B cell (primary cell): ENCODE measurements at regions not wholly inside any gene's neighbourhood (a gene's known extent, or its start where the extent isn't known, plus 50 kb on each side); places are given as distances from the start of the nearest gene placed in this dataset.

Source experiments
- ATAC-seq: fragments of 200-7000 bp; cut with Tn5 transposase; one replicate; pipeline ENCODE4 v1.10.0; 2021; ENCODE audit warnings: low read depth, mild to moderate bottlenecking, moderate number of reproducible peaks, moderate library complexity
- CTCF ChIA-PET: fragments of 350-600 bp; sonication (Branson Sonifier 250); formaldehyde crosslinking; loops from one replicate; lab custom pipeline; 2021; ENCODE audit warnings: antibody characterized with exemption, inconsistent platforms; lab: Charles Lee
- POLR2A ChIA-PET: fragments of 350-600 bp; sonication (Branson Sonifier 250); formaldehyde crosslinking; loops from one replicate; lab custom pipeline; 2021; ENCODE audit warnings: antibody characterized with exemption; lab: Charles Lee
- DNase-seq: peaks from one replicate; pipeline ENCODE4 v3.0.0; 2013
- H2AFZ ChIP-seq: 2 replicates; pipeline ENCODE4 v1.6.1; 2012; ENCODE audit warnings: mild to moderate bottlenecking, low read depth, low read length; ENCODE audit not compliant: insufficient read depth, poor library complexity, severe bottlenecking
- H3K27ac ChIP-seq, 2 donors: 1 replicate in 1 of 2; 2 replicates in 1 of 2; pipeline ENCODE4 v1.5.1; 2012 to 2013; ENCODE audit warnings: low read length in 2 of 2, mild to moderate bottlenecking in 2 of 2, moderate library complexity in 1 of 2
- H3K27me3 ChIP-seq, 4 experiments: fragments of 200-600 bp in 1 of 4; sonication (generic) in 1 of 4; replicated peaks in 1 of 4; 1 replicate in 2 of 4; 2 replicates in 2 of 4; pipeline versions ENCODE4 v1.6.1 to v1.7.0; 2013 to 2016; ENCODE audit warnings: low read length in 3 of 4, mild to moderate bottlenecking in 2 of 4, mixed read lengths in 1 of 4, moderate library complexity in 1 of 4; ENCODE audit not compliant: insufficient read depth in 4 of 4, control insufficient read depth in 3 of 4; ENCODE audit errors: control extremely low read depth in 1 of 4
- H3K36me3 ChIP-seq, 2 experiments: replicated peaks in 1 of 2; 1 replicate in 1 of 2; 2 replicates in 1 of 2; pipeline versions ENCODE4 v1.6.1 to v1.7.1; 2013; ENCODE audit warnings: low read length in 1 of 2; ENCODE audit not compliant: insufficient read depth in 2 of 2, control insufficient read depth in 1 of 2; ENCODE audit errors: control extremely low read depth in 1 of 2, extremely low read depth in 1 of 2
- H3K4me1 ChIP-seq, 2 donors: fragments of 200-600 bp in 1 of 2; sonication (generic) in 1 of 2; 1 replicate in 1 of 2; 2 replicates in 1 of 2; pipeline versions ENCODE4 v1.5.1 to v1.6.1; 2013 to 2017; ENCODE audit warnings: low read length in 2 of 2; ENCODE audit not compliant: control insufficient read depth in 2 of 2, insufficient read depth in 2 of 2
- H3K4me2 ChIP-seq: replicated peaks from 2 replicates; pipeline ENCODE3; 2012; ENCODE audit warnings: mild to moderate bottlenecking, low read depth, low read length; ENCODE audit not compliant: poor library complexity, severe bottlenecking
- H3K4me3 ChIP-seq, 5 experiments: fragments of 200-600 bp in 1 of 5; sonication (generic) in 1 of 5; 1 replicate in 3 of 5; 2 replicates in 2 of 5; pipeline versions ENCODE4 v1.5.1 to v1.7.0; 2011 to 2016; ENCODE audit warnings: low read length in 4 of 5, mild to moderate bottlenecking in 4 of 5, low read depth in 2 of 5, control low read depth in 1 of 5, moderate library complexity in 1 of 5; ENCODE audit not compliant: insufficient read depth in 1 of 5; ENCODE audit errors: control extremely low read depth in 1 of 5, extremely low read depth in 1 of 5
- H3K79me2 ChIP-seq: fragments of 200-600 bp; sonication (generic); one replicate; pipeline ENCODE4 v1.6.0; 2016; ENCODE audit warnings: low read length; ENCODE audit not compliant: control insufficient read depth, insufficient read depth
- H3K9ac ChIP-seq: fragments of 200-600 bp; sonication (generic); 2 replicates; pipeline ENCODE4 v1.6.1; 2017; ENCODE audit warnings: mild to moderate bottlenecking, low read length, moderate library complexity
- H3K9me3 ChIP-seq, 3 donors: one replicate each; pipeline versions ENCODE4 v1.6.1 to v1.7.1; 2013; ENCODE audit warnings: low read length in 2 of 3; ENCODE audit not compliant: control insufficient read depth in 2 of 3, insufficient read depth in 1 of 3; ENCODE audit errors: control extremely low read depth in 1 of 3
- H4K20me1 ChIP-seq: 2 replicates; pipeline ENCODE4 v1.6.0; 2012; ENCODE audit warnings: mild to moderate bottlenecking, low read length; ENCODE audit not compliant: insufficient read depth, control insufficient read depth, poor library complexity, severe bottlenecking
- H3K27ac Mint-ChIP-seq: one replicate; pipeline ENCODE4 v1.8.0; 2021; ENCODE audit warnings: mixed read lengths
- H3K27me3 Mint-ChIP-seq: one replicate; pipeline ENCODE4 v1.8.0; 2021; ENCODE audit warnings: mixed read lengths
- H3K4me1 Mint-ChIP-seq: one replicate; pipeline ENCODE4 v1.8.0; 2021; ENCODE audit warnings: mixed read lengths
- H3K4me3 Mint-ChIP-seq: one replicate; pipeline ENCODE4 v1.8.0; 2021; ENCODE audit warnings: mixed read lengths
- H3K9me3 Mint-ChIP-seq: one replicate; pipeline ENCODE4 v1.8.0; 2022; ENCODE audit warnings: mixed read lengths; ENCODE audit not compliant: insufficient read depth
- EZH2 ChIP-seq: IDR thresholded peaks from 2 replicates; pipeline ENCODE4 v1.6.1; 2012; ENCODE audit warnings: borderline replicate concordance, low read depth, mild to moderate bottlenecking, moderate library complexity, low read length; ENCODE audit not compliant: insufficient read depth, poor library complexity, severe bottlenecking
- WGBS: methylation state at CpG from one replicate; pipeline ENCODE4 v1.1.5; 2013; ENCODE audit warnings: missing lambda C conversion rate; ENCODE audit not compliant: insufficient coverage; 5-methylcytosine and 5-hydroxymethylcytosine counted together
- intact Hi-C: fragments of 100-400 bp; cut with micrococcal nuclease; formaldehyde crosslinking; loops from one replicate; pipeline ENCODE4 v1.10.0; 2022
- TF ChIP-seq, protein P1 (sequence below): fragments of 200-600 bp; IDR thresholded peaks from one replicate; pipeline ENCODE4 v1.8.0; 2022; ENCODE audit warnings: antibody characterized with exemption, mild to moderate bottlenecking

DNA sequence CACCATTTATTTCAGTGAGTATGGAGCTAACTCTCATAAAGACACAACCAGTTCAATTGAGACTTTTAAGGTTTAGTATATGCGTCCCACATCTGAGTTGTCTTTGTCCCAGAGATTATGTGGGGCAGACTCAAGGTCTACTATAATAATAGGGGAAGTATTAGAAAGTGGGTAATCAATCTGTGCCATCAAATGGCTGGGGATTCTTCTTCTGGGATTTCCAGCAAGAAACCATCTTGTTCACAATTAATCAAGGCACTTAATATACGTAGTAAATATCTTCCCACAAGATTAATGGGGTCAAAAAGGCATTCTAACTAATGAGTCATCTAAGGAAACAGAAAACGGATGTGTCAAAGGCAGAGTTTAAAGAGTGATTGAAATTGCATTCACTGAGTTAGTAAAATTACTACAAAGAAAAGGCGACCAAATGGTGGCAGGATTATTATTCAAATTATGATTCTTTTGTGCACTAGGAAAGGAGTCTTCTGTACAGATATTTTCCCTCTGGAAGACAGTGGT is 179.8 kb upstream of the REG3G start:
- H3K9me3 ChIP-seq, result peaks cover 0 to 4% (median 0%) of the 10 kb centered on the region in 3 donors
- no peak for DNase-seq
- ATAC-seq, result no peak
- H3K27ac ChIP-seq, result no peak overlapping the region
- no peaks in the 10 kb centered on the region for H3K79me2 ChIP-seq
- no peak for TF ChIP-seq EZH2
- TF ChIP-seq, protein P1, sequence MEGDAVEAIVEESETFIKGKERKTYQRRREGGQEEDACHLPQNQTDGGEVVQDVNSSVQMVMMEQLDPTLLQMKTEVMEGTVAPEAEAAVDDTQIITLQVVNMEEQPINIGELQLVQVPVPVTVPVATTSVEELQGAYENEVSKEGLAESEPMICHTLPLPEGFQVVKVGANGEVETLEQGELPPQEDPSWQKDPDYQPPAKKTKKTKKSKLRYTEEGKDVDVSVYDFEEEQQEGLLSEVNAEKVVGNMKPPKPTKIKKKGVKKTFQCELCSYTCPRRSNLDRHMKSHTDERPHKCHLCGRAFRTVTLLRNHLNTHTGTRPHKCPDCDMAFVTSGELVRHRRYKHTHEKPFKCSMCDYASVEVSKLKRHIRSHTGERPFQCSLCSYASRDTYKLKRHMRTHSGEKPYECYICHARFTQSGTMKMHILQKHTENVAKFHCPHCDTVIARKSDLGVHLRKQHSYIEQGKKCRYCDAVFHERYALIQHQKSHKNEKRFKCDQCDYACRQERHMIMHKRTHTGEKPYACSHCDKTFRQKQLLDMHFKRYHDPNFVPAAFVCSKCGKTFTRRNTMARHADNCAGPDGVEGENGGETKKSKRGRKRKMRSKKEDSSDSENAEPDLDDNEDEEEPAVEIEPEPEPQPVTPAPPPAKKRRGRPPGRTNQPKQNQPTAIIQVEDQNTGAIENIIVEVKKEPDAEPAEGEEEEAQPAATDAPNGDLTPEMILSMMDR, result no peak
- H3K9me3 Mint-ChIP-seq, result peaks cover 2% of the 10 kb centered on the region
- H4K20me1 ChIP-seq, result no peaks in the 10 kb centered on the region
- no peak overlapping the region for H3K27ac Mint-ChIP-seq
- no peaks in the 10 kb centered on the region for H3K4me1 ChIP-seq
- H3K36me3 ChIP-seq, result no peaks in the 10 kb centered on the region
- no peak overlapping the region for H3K4me2 ChIP-seq
- intact Hi-C loops, result no loop called here
- H3K4me1 Mint-ChIP-seq, result no peaks in the 10 kb centered on the region
- no peak overlapping the region for H3K4me3 Mint-ChIP-seq
- WGBS, result no CpG with 5 or more reads among the region's 4 CpGs
- no peak overlapping the region for H3K9ac ChIP-seq
- ChIA-PET POLR2A (no interaction called here), CTCF (no interaction called here)
- no peak overlapping the region for H2AFZ ChIP-seq
- no peaks in the 10 kb centered on the region for H3K27me3 ChIP-seq
- H3K4me3 ChIP-seq, result no peak overlapping the region
- H3K27me3 Mint-ChIP-seq, result no peaks in the 10 kb centered on the region

DNA sequence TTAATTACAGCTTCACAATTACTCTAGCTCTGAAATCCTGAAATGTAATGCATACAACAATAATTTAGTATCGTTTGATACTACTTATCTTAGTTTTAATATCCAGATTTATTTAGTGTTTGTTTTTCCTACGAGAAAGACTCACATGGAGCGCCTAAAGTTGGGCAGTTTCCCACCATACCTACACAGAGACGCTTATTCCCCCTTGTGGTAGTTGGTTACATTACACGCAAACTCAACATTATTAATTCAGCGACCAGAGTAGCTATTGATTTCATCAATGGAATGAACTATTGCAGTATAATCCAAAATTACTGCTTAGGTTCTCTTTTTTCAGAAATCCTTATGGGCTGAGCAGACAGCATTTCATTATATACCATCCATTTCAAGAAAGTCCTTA is 164.0 kb upstream of the REG3G start:
- Histone ChIP-seq H3K9ac (no peak overlapping the region), H3K79me2 (no peaks in the 10 kb centered on the region), H3K9me3 (no peaks in the 10 kb centered on the region), H3K4me3 (no peak overlapping the region), H3K27me3 (no peaks in the 10 kb centered on the region), H3K27ac (no peak overlapping the region), H3K4me1 (no peaks in the 10 kb centered on the region), H4K20me1 (no peaks in the 10 kb centered on the region), H3K36me3 (no peaks in the 10 kb centered on the region), H3K4me2 (no peak overlapping the region), H2AFZ (no peak overlapping the region)
- CTCF ChIA-PET, result no interaction called here
- no peak overlapping the region for H3K27ac Mint-ChIP-seq
- ATAC-seq (no peak), DNase-seq (no peak)
- WGBS, result no CpG with 5 or more reads among the region's 6 CpGs
- no peaks in the 10 kb centered on the region for H3K4me1 Mint-ChIP-seq
- TF ChIP-seq, protein P1, result peak; percentile 29
- no peak for TF ChIP-seq EZH2
- no peaks in the 10 kb centered on the region for H3K27me3 Mint-ChIP-seq
- POLR2A ChIA-PET, result no interaction called here
- H3K4me3 Mint-ChIP-seq, result no peak overlapping the region
- H3K9me3 Mint-ChIP-seq, result peaks cover 2% of the 10 kb centered on the region
- intact Hi-C loops, result no loop called here
